OCI-LY3 (cell line): ENCODE measurements at regions not wholly inside any gene's neighbourhood (a gene's known extent, or its start where the extent isn't known, plus 50 kb on each side); places are given as distances from the start of the nearest gene placed in this dataset.

Experiments
- H2AFZ ChIP-seq: fragments of 200-600, 300-600 bp; shearing (Covaris generic); 2 replicates; pipeline ENCODE4 v1.6.0; 2014; ENCODE audit warnings: antibody characterized with exemption, low read depth, low read length
- H3K27ac ChIP-seq: fragments of 200-600, 300-600 bp; sonication (generic); 2 replicates; pipeline ENCODE4 v1.5.1; 2014; ENCODE audit warnings: mild to moderate bottlenecking, low read length, moderate library complexity, mixed read lengths
- H3K27me3 ChIP-seq: fragments of 200-600, 300-600 bp; sonication (generic); 2 replicates; pipeline ENCODE4 v1.6.1; 2014; ENCODE audit warnings: low read depth, low read length, mixed read lengths
- H3K36me3 ChIP-seq: fragments of 200-600, 300-600 bp; sonication (generic); replicated peaks from 2 replicates; pipeline ENCODE3; 2014; ENCODE audit warnings: low read depth, low read length, mixed read lengths
- H3K4me1 ChIP-seq: fragments of 300-600, 200-600 bp; sonication (generic); 2 replicates; pipeline ENCODE4 v1.6.1; 2014; ENCODE audit warnings: low read length, mixed read lengths
- H3K4me2 ChIP-seq: fragments of 200-600, 300-600 bp; sonication (generic); 2 replicates; pipeline ENCODE4 v1.6.1; 2014; ENCODE audit warnings: low read length, mixed read lengths
- H3K4me3 ChIP-seq: fragments of 300-600, 200-600 bp; sonication (generic); 2 replicates; pipeline ENCODE4 v1.5.1; 2014; ENCODE audit warnings: antibody characterized with exemption, mild to moderate bottlenecking, low read length, moderate library complexity
- H3K79me2 ChIP-seq: fragments of 300-600, 200-600 bp; shearing (Covaris generic); 2 replicates; pipeline ENCODE4 v1.6.1; 2014; ENCODE audit warnings: mild to moderate bottlenecking, low read length, mixed read lengths
- H3K9ac ChIP-seq: fragments of 300-600, 200-600 bp; shearing (Covaris generic); 2 replicates; pipeline ENCODE4 v1.6.0; 2014; ENCODE audit warnings: mild to moderate bottlenecking, low read length, moderate library complexity
- H3K9me3 ChIP-seq: fragments of 200-600, 300-600 bp; shearing (Covaris generic); 2 replicates; pipeline ENCODE4 v1.6.1; 2014; ENCODE audit warnings: low read length, mixed read lengths; ENCODE audit not compliant: insufficient read depth
- H4K20me1 ChIP-seq: fragments of 200-600, 300-600 bp; sonication (generic); 2 replicates; pipeline ENCODE4 v1.6.1; 2016; ENCODE audit warnings: low read length, mixed read lengths; ENCODE audit not compliant: insufficient read depth
- EZH2phosphoT487 ChIP-seq: fragments of 200-600 bp; shearing (Covaris generic); IDR thresholded peaks from 2 replicates; pipeline ENCODE4 v1.6.1; 2018; ENCODE audit warnings: antibody characterized with exemption, mixed run types, low read depth
- TF ChIP-seq, protein P1 (sequence below): fragments of 200-600, 300-600 bp; sonication (generic); IDR thresholded peaks from 2 replicates; pipeline ENCODE4 v1.5.1; 2014; ENCODE audit warnings: antibody characterized with exemption, low read length, low read depth

- no peaks in the 10 kb centered on the region for H3K9me3 ChIP-seq
- H3K9ac ChIP-seq: no peak overlapping the region
- H3K4me3 ChIP-seq: no peak overlapping the region
- H4K20me1 ChIP-seq: no peaks in the 10 kb centered on the region
- TF ChIP-seq, protein P1, sequence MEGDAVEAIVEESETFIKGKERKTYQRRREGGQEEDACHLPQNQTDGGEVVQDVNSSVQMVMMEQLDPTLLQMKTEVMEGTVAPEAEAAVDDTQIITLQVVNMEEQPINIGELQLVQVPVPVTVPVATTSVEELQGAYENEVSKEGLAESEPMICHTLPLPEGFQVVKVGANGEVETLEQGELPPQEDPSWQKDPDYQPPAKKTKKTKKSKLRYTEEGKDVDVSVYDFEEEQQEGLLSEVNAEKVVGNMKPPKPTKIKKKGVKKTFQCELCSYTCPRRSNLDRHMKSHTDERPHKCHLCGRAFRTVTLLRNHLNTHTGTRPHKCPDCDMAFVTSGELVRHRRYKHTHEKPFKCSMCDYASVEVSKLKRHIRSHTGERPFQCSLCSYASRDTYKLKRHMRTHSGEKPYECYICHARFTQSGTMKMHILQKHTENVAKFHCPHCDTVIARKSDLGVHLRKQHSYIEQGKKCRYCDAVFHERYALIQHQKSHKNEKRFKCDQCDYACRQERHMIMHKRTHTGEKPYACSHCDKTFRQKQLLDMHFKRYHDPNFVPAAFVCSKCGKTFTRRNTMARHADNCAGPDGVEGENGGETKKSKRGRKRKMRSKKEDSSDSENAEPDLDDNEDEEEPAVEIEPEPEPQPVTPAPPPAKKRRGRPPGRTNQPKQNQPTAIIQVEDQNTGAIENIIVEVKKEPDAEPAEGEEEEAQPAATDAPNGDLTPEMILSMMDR: no peak
- TF ChIP-seq EZH2phosphoT487: no peak
- no peaks in the 10 kb centered on the region for H3K36me3 ChIP-seq
- H3K27me3 ChIP-seq: no peaks in the 10 kb centered on the region
- H3K4me1 ChIP-seq: no peaks in the 10 kb centered on the region
- H3K79me2 ChIP-seq: no peaks in the 10 kb centered on the region
- H3K4me2 ChIP-seq: no peak overlapping the region
- H2AFZ ChIP-seq: no peak overlapping the region
- no peak overlapping the region for H3K27ac ChIP-seq
These were observed 591.1 kb downstream of the GBE1 start for GRCh38 chr3:81170298-81170697.

DNA sequence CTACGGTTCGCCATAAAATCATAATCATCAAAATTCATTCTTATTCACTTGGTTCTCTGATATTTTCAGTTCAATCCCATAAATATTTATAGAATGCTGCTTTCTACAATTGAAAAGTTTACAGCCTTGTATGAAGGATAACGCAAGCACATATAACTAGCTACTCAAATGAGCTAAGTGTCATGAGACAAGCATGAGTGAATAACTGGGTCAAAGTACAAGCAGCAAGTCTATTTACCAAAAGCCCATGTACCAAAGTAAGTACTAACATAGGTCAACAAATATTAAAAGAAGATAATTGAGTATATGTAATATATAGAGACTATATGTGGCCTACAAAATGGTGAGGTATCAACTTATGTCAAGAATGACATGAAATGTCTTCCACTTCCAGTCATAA is 596.6 kb downstream of the GBE1 start:
- TF ChIP-seq EZH2phosphoT487: no peak
- TF ChIP-seq, protein P1: no peak

GRCh38 chr3:81161851-81162250 is 599.6 kb downstream of the GBE1 start:
- Histone ChIP-seq H3K9ac (no peak overlapping the region), H2AFZ (no peak overlapping the region), H3K4me1 (peaks cover 10% of the 10 kb centered on the region), H3K9me3 (no peaks in the 10 kb centered on the region), H3K79me2 (no peaks in the 10 kb centered on the region), H3K4me2 (no peak overlapping the region), H3K27me3 (no peaks in the 10 kb centered on the region), H3K36me3 (no peaks in the 10 kb centered on the region), H4K20me1 (no peaks in the 10 kb centered on the region), H3K27ac (no peak overlapping the region), H3K4me3 (no peak overlapping the region)
- TF ChIP-seq EZH2phosphoT487: no peak
- TF ChIP-seq, protein P1: no peak

More for the DNA sequence above, 596.6 kb downstream of the GBE1 start:
- no peak overlapping the region for H3K4me2 ChIP-seq
- no peak overlapping the region for H3K9ac ChIP-seq
- no peak overlapping the region for H3K4me3 ChIP-seq
- H3K27ac ChIP-seq: no peak overlapping the region
- H3K4me1 ChIP-seq: peaks cover 10% of the 10 kb centered on the region
- H3K27me3 ChIP-seq: no peaks in the 10 kb centered on the region
- H4K20me1 ChIP-seq: no peaks in the 10 kb centered on the region
- H3K9me3 ChIP-seq: no peaks in the 10 kb centered on the region
- H2AFZ ChIP-seq: no peak overlapping the region
- no peaks in the 10 kb centered on the region for H3K79me2 ChIP-seq
- no peaks in the 10 kb centered on the region for H3K36me3 ChIP-seq

- H3K36me3 ChIP-seq: no peaks in the 10 kb centered on the region
- no peak overlapping the region for H2AFZ ChIP-seq
- H3K27me3 ChIP-seq: no peaks in the 10 kb centered on the region
- peaks cover 10% of the 10 kb centered on the region for H3K4me1 ChIP-seq
- no peaks in the 10 kb centered on the region for H3K79me2 ChIP-seq
- TF ChIP-seq EZH2phosphoT487: no peak
- TF ChIP-seq, protein P1: no peak
- no peak overlapping the region for H3K4me3 ChIP-seq
- H3K9me3 ChIP-seq: no peaks in the 10 kb centered on the region
- no peak overlapping the region for H3K4me2 ChIP-seq
- H3K9ac ChIP-seq: no peak overlapping the region
- H3K27ac ChIP-seq: no peak overlapping the region
- H4K20me1 ChIP-seq: no peaks in the 10 kb centered on the region
These were observed 600.3 kb downstream of the GBE1 start for GRCh38 chr3:81161100-81161499.
